Stomach (tissue), 8 donors: ENCODE measurements at regions not wholly inside any gene's neighbourhood (a gene's known extent, or its start where the extent isn't known, plus 50 kb on each side); places are given as distances from the start of the nearest gene placed in this dataset.

Experiments used
- DNase-seq, 2 donors: peaks; one replicate each; pipeline versions ENCODE4 v3.0.0 to v3.0.0-alpha.2; 2013 to 2019
- H3K27ac ChIP-seq, 5 donors: fragments of 200-600 bp in 4 of 5; sonication (generic) in 4 of 5; one replicate each; pipeline ENCODE4 v1.5.1; 2013 to 2019; ENCODE audit warnings: mild to moderate bottlenecking in 1 of 5, moderate library complexity in 1 of 5
- H3K27me3 ChIP-seq, 3 donors: fragments of 200-600 bp; sonication (generic); one replicate each; pipeline ENCODE4 v1.5.1; 2017 to 2019; ENCODE audit warnings: mixed run types in 1 of 3
- H3K36me3 ChIP-seq, 4 donors: fragments of 200-600 bp; sonication (generic); 1 replicate in 3 of 4; 2 replicates in 1 of 4; pipeline ENCODE4 v1.5.1; 2016 to 2019
- H3K4me1 ChIP-seq, 4 donors: fragments of 200-600 bp; sonication (generic); one replicate each; pipeline ENCODE4 v1.5.1; 2016 to 2019
- H3K4me3 ChIP-seq, 4 donors: fragments of 200-600 bp; sonication (generic) in 3 of 4; one replicate each; pipeline ENCODE4 v1.5.1; 2016 to 2019; ENCODE audit warnings: mild to moderate bottlenecking in 1 of 4
- H3K9me3 ChIP-seq, 4 donors: fragments of 200-600 bp; sonication (generic); one replicate each; pipeline ENCODE4 v1.5.1; 2016 to 2019
- CTCF ChIP-seq, 7 experiments: fragments of 450-650 bp in 4 of 7; fragments of 200-600 bp in 3 of 7; sonication (generic) in 3 of 7; IDR thresholded peaks; one replicate each; pipeline ENCODE4 v1.5.1; 2016 to 2019; ENCODE audit warnings: antibody characterized with exemption in 7 of 7, control low read depth in 2 of 7, mild to moderate bottlenecking in 1 of 7
- EP300 ChIP-seq: sonication (generic); formaldehyde crosslinking; IDR thresholded peaks from one replicate; pipeline ENCODE4 v1.6.1; 2017; ENCODE audit warnings: antibody characterized with exemption
- POLR2A ChIP-seq, 4 donors: fragments of 450-650 bp; IDR thresholded peaks; one replicate each; pipeline ENCODE4 v1.6.1; 2016; ENCODE audit warnings: antibody characterized with exemption in 4 of 4, control low read depth in 2 of 4, mild to moderate bottlenecking in 1 of 4, moderate library complexity in 1 of 4
- POLR2AphosphoS5 ChIP-seq, 3 donors: sonication (generic); formaldehyde crosslinking; IDR thresholded peaks; one replicate each; pipeline ENCODE4 v1.6.1; 2016; ENCODE audit warnings: antibody characterized with exemption in 3 of 3
- WGBS, 5 donors: extraction: QIAGEN DNeasy Blood & Tissue Kit in 3 of 5; methylation state at CpG; one replicate each; pipeline versions ENCODE4 v1.1.5 to v1.1.7; 2013 to 2018; 5-methylcytosine and 5-hydroxymethylcytosine counted together
- intact Hi-C: fragments of 100-400 bp; cut with DNase I; formaldehyde crosslinking; loops from one replicate; pipeline ENCODE4 v1.15.1; 2023; ENCODE audit warnings: low total_unique reads
- donor health status: healthy with polysubstance abuse.
- donor health status: Bipolar disorder and iron deficiency.
- donor health status: healthy.

GRCh38 chr18:10009321-10010144, 95.7 kb downstream of the VAPA start:
- peak overlapping the region; percentile 39 to 87 (median 74) for H3K27ac ChIP-seq
- intact Hi-C loops = no loop called here
- WGBS, 5 donors = 92 to 95% (median 95%) methylated on average over 27 to 28 of the region's 28 CpGs

GRCh38 chr18:10010611-10011015, 96.8 kb downstream of the VAPA start:
- H3K27me3 ChIP-seq = no peaks in the 10 kb centered on the region
- peak overlapping the region in 4 of 5 donors; percentile 74 to 87 (median 76) for H3K27ac ChIP-seq
- H3K9me3 ChIP-seq = no peaks in the 10 kb centered on the region
- H3K4me3 ChIP-seq = no peak overlapping the region
- no peaks in the 10 kb centered on the region for H3K36me3 ChIP-seq
- TF ChIP-seq POLR2A (IDR thresholded peaks at IDR 0.05) = no peak
- no peak for TF ChIP-seq CTCF (IDR thresholded peaks at IDR 0.05)
- peak; percentile 61 to 99 (median 90) for TF ChIP-seq POLR2AphosphoS5 (IDR thresholded peaks at IDR 0.05)
- peak; percentile 94 for TF ChIP-seq EP300
- 33 to 60% (median 52%) methylated on average over 5 to 6 of the region's 6 CpGs for WGBS, 5 donors
- intact Hi-C loops = no loop called here
- DNase-seq = peak; percentile 32 to 91
- peaks cover 0 to 43% (median 20%) of the 10 kb centered on the region in 4 donors for H3K4me1 ChIP-seq

More at GRCh38 chr18:10009321-10010144, 95.7 kb downstream of the VAPA start:
- TF ChIP-seq EP300 (no peak), POLR2AphosphoS5 (IDR thresholded peaks at IDR 0.05) (no peak), CTCF (IDR thresholded peaks at IDR 0.05) (no peak), POLR2A (IDR thresholded peaks at IDR 0.05) (no peak)
- no peaks in the 10 kb centered on the region for H3K36me3 ChIP-seq
- no peaks in the 10 kb centered on the region for H3K27me3 ChIP-seq
- no peak for DNase-seq
- H3K4me3 ChIP-seq = no peak overlapping the region
- peaks cover 0 to 38% (median 15%) of the 10 kb centered on the region in 4 donors for H3K4me1 ChIP-seq
- H3K9me3 ChIP-seq = no peaks in the 10 kb centered on the region

GRCh38 chr18:10011061-10011460, 97.2 kb downstream of the VAPA start:
- TF ChIP-seq POLR2A (IDR thresholded peaks at IDR 0.05) (no peak), CTCF (IDR thresholded peaks at IDR 0.05) (no peak), EP300 (no peak), POLR2AphosphoS5 (IDR thresholded peaks at IDR 0.05) (no peak)
- no peak overlapping the region for H3K4me3 ChIP-seq
- DNase-seq = no peak

GRCh38 chr18:10011751-10012150, 97.9 kb downstream of the VAPA start:
- no peak for DNase-seq
- H3K4me1 ChIP-seq = peaks cover 9 to 46% (median 26%) of the 10 kb centered on the region in 4 donors
- H3K27me3 ChIP-seq = no peaks in the 10 kb centered on the region
- H3K9me3 ChIP-seq = no peaks in the 10 kb centered on the region
- WGBS, 5 donors = 80 to 97% (median 92%) methylated on average over 2 of the region's 2 CpGs
- peak overlapping the region in 4 of 5 donors; percentile 74 to 87 (median 76) for H3K27ac ChIP-seq
- TF ChIP-seq EP300 = no peak
- no peak for TF ChIP-seq POLR2A (IDR thresholded peaks at IDR 0.05)
- no peak for TF ChIP-seq POLR2AphosphoS5 (IDR thresholded peaks at IDR 0.05)
- TF ChIP-seq CTCF (IDR thresholded peaks at IDR 0.05) = no peak
- no peaks in the 10 kb centered on the region for H3K36me3 ChIP-seq
- H3K4me3 ChIP-seq = no peak overlapping the region
- intact Hi-C loops = no loop called here

More at GRCh38 chr18:10011061-10011460, 97.2 kb downstream of the VAPA start:
- no peaks in the 10 kb centered on the region for H3K27me3 ChIP-seq
- H3K27ac ChIP-seq = peak overlapping the region; percentile 49 to 87 (median 75)
- intact Hi-C loops = no loop called here
- H3K4me1 ChIP-seq = peaks cover 4 to 46% (median 23%) of the 10 kb centered on the region in 4 donors
- H3K36me3 ChIP-seq = no peaks in the 10 kb centered on the region
- WGBS, 5 donors = 60 to 81% (median 75%) methylated on average over 4 of the region's 4 CpGs
- no peaks in the 10 kb centered on the region for H3K9me3 ChIP-seq
